SH-SY5Y (cell line): ENCODE measurements at regions not wholly inside any gene's neighbourhood (a gene's known extent, or its start where the extent isn't known, plus 50 kb on each side); places are given as distances from the start of the nearest gene placed in this dataset.

Experiments used
- GATA2 ChIP-seq: IDR thresholded peaks from 2 replicates; pipeline ENCODE4 v1.6.1; 2011; ENCODE audit warnings: mild to moderate bottlenecking, low read depth, low read length
- GATA3 ChIP-seq: IDR thresholded peaks from 2 replicates; pipeline ENCODE4 v1.6.1; 2011; ENCODE audit warnings: low read depth, mild to moderate bottlenecking, low read length, moderate library complexity

- no peak for TF ChIP-seq GATA2
- TF ChIP-seq GATA3, result no peak
Measured at GRCh38 chr5:110879675-110880074, 140.9 kb downstream of the SLC25A46 start.
